ENCODE measurements at regions not wholly inside any gene's neighbourhood (a gene's known extent, or its start where the extent isn't known, plus 50 kb on each side); places are given as distances from the start of the nearest gene placed in this dataset.

GRCh38 chr7:84664626-84665025, 470.0 kb upstream of the SEMA3A start:
- TF ChIP-seq GATA2 (CRISPR knock-in tag; IDR thresholded peaks at IDR 0.05) (no peak), NFIC (IDR thresholded peaks at IDR 0.05; ENCODE audit: borderline replicate concordance) (no peak), MEF2A (IDR thresholded peaks at IDR 0.05; ENCODE audit: borderline replicate concordance, low read depth) (no peak), MXI1 (IDR thresholded peaks at IDR 0.05; ENCODE audit: low read depth, low read length) (no peak), CTCF (IDR thresholded peaks at IDR 0.05) (no peak), POLR2AphosphoS5 (IDR thresholded peaks at IDR 0.05; ENCODE audit: low read depth, low read length) (no peak), SMC3 (IDR thresholded peaks at IDR 0.05; ENCODE audit: low read depth, low read length) (no peak)
